B cell (primary cell): ENCODE measurements at regions not wholly inside any gene's neighbourhood (a gene's known extent, or its start where the extent isn't known, plus 50 kb on each side); places are given as distances from the start of the nearest gene placed in this dataset.

Experiments
- ATAC-seq: fragments of 200-7000 bp; cut with Tn5 transposase; one replicate; pipeline ENCODE4 v1.10.0; 2021; ENCODE audit warnings: low read depth, mild to moderate bottlenecking, moderate number of reproducible peaks, moderate library complexity
- CTCF ChIA-PET: fragments of 350-600 bp; sonication (Branson Sonifier 250); formaldehyde crosslinking; loops from one replicate; lab custom pipeline; 2021; ENCODE audit warnings: antibody characterized with exemption, inconsistent platforms; lab: Charles Lee
- POLR2A ChIA-PET: fragments of 350-600 bp; sonication (Branson Sonifier 250); formaldehyde crosslinking; loops from one replicate; lab custom pipeline; 2021; ENCODE audit warnings: antibody characterized with exemption; lab: Charles Lee
- DNase-seq: peaks from one replicate; pipeline ENCODE4 v3.0.0; 2013
- H2AFZ ChIP-seq: 2 replicates; pipeline ENCODE4 v1.6.1; 2012; ENCODE audit warnings: mild to moderate bottlenecking, low read depth, low read length; ENCODE audit not compliant: insufficient read depth, poor library complexity, severe bottlenecking
- H3K27ac ChIP-seq, 2 donors: 1 replicate in 1 of 2; 2 replicates in 1 of 2; pipeline ENCODE4 v1.5.1; 2012 to 2013; ENCODE audit warnings: low read length in 2 of 2, mild to moderate bottlenecking in 2 of 2, moderate library complexity in 1 of 2
- H3K27me3 ChIP-seq, 4 experiments: fragments of 200-600 bp in 1 of 4; sonication (generic) in 1 of 4; replicated peaks in 1 of 4; 1 replicate in 2 of 4; 2 replicates in 2 of 4; pipeline versions ENCODE4 v1.6.1 to v1.7.0; 2013 to 2016; ENCODE audit warnings: low read length in 3 of 4, mild to moderate bottlenecking in 2 of 4, mixed read lengths in 1 of 4, moderate library complexity in 1 of 4; ENCODE audit not compliant: insufficient read depth in 4 of 4, control insufficient read depth in 3 of 4; ENCODE audit errors: control extremely low read depth in 1 of 4
- H3K36me3 ChIP-seq, 2 experiments: replicated peaks in 1 of 2; 1 replicate in 1 of 2; 2 replicates in 1 of 2; pipeline versions ENCODE4 v1.6.1 to v1.7.1; 2013; ENCODE audit warnings: low read length in 1 of 2; ENCODE audit not compliant: insufficient read depth in 2 of 2, control insufficient read depth in 1 of 2; ENCODE audit errors: control extremely low read depth in 1 of 2, extremely low read depth in 1 of 2
- H3K4me1 ChIP-seq, 2 donors: fragments of 200-600 bp in 1 of 2; sonication (generic) in 1 of 2; 1 replicate in 1 of 2; 2 replicates in 1 of 2; pipeline versions ENCODE4 v1.5.1 to v1.6.1; 2013 to 2017; ENCODE audit warnings: low read length in 2 of 2; ENCODE audit not compliant: control insufficient read depth in 2 of 2, insufficient read depth in 2 of 2
- H3K4me2 ChIP-seq: replicated peaks from 2 replicates; pipeline ENCODE3; 2012; ENCODE audit warnings: mild to moderate bottlenecking, low read depth, low read length; ENCODE audit not compliant: poor library complexity, severe bottlenecking
- H3K4me3 ChIP-seq, 5 experiments: fragments of 200-600 bp in 1 of 5; sonication (generic) in 1 of 5; 1 replicate in 3 of 5; 2 replicates in 2 of 5; pipeline versions ENCODE4 v1.5.1 to v1.7.0; 2011 to 2016; ENCODE audit warnings: low read length in 4 of 5, mild to moderate bottlenecking in 4 of 5, low read depth in 2 of 5, control low read depth in 1 of 5, moderate library complexity in 1 of 5; ENCODE audit not compliant: insufficient read depth in 1 of 5; ENCODE audit errors: control extremely low read depth in 1 of 5, extremely low read depth in 1 of 5
- H3K79me2 ChIP-seq: fragments of 200-600 bp; sonication (generic); one replicate; pipeline ENCODE4 v1.6.0; 2016; ENCODE audit warnings: low read length; ENCODE audit not compliant: control insufficient read depth, insufficient read depth
- H3K9ac ChIP-seq: fragments of 200-600 bp; sonication (generic); 2 replicates; pipeline ENCODE4 v1.6.1; 2017; ENCODE audit warnings: mild to moderate bottlenecking, low read length, moderate library complexity
- H3K9me3 ChIP-seq, 3 donors: one replicate each; pipeline versions ENCODE4 v1.6.1 to v1.7.1; 2013; ENCODE audit warnings: low read length in 2 of 3; ENCODE audit not compliant: control insufficient read depth in 2 of 3, insufficient read depth in 1 of 3; ENCODE audit errors: control extremely low read depth in 1 of 3
- H4K20me1 ChIP-seq: 2 replicates; pipeline ENCODE4 v1.6.0; 2012; ENCODE audit warnings: mild to moderate bottlenecking, low read length; ENCODE audit not compliant: insufficient read depth, control insufficient read depth, poor library complexity, severe bottlenecking
- H3K27ac Mint-ChIP-seq: one replicate; pipeline ENCODE4 v1.8.0; 2021; ENCODE audit warnings: mixed read lengths
- H3K27me3 Mint-ChIP-seq: one replicate; pipeline ENCODE4 v1.8.0; 2021; ENCODE audit warnings: mixed read lengths
- H3K4me1 Mint-ChIP-seq: one replicate; pipeline ENCODE4 v1.8.0; 2021; ENCODE audit warnings: mixed read lengths
- H3K4me3 Mint-ChIP-seq: one replicate; pipeline ENCODE4 v1.8.0; 2021; ENCODE audit warnings: mixed read lengths
- H3K9me3 Mint-ChIP-seq: one replicate; pipeline ENCODE4 v1.8.0; 2022; ENCODE audit warnings: mixed read lengths; ENCODE audit not compliant: insufficient read depth
- EZH2 ChIP-seq: IDR thresholded peaks from 2 replicates; pipeline ENCODE4 v1.6.1; 2012; ENCODE audit warnings: borderline replicate concordance, low read depth, mild to moderate bottlenecking, moderate library complexity, low read length; ENCODE audit not compliant: insufficient read depth, poor library complexity, severe bottlenecking
- WGBS: methylation state at CpG from one replicate; pipeline ENCODE4 v1.1.5; 2013; ENCODE audit warnings: missing lambda C conversion rate; ENCODE audit not compliant: insufficient coverage; 5-methylcytosine and 5-hydroxymethylcytosine counted together
- intact Hi-C: fragments of 100-400 bp; cut with micrococcal nuclease; formaldehyde crosslinking; loops from one replicate; pipeline ENCODE4 v1.10.0; 2022
- TF ChIP-seq, protein P1 (sequence below): fragments of 200-600 bp; IDR thresholded peaks from one replicate; pipeline ENCODE4 v1.8.0; 2022; ENCODE audit warnings: antibody characterized with exemption, mild to moderate bottlenecking

DNA sequence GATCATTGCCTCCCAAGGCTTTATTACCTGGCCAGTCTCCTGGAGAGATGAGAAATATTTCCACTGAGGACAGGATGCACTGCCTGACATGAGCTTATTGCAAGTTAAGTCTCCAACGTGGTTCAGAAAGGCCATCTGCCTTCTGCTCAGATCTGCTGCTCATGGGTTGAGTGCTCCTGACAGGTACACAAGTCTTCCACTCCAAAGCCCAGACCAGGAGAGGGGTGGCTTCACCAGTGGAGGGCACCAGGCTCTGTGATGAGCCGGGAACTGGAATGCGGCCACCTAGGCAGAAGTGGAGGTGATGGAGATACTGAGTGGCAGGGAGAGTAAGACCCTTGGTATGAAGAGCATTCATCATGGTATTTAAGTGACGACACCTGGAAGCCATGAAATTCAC, 79.5 kb upstream of the IRF2 start:
- no peak overlapping the region for H3K4me3 ChIP-seq
- H3K27me3 ChIP-seq, result no peaks in the 10 kb centered on the region
- H3K4me2 ChIP-seq, result no peak overlapping the region
- H3K4me1 Mint-ChIP-seq, result peaks cover 3% of the 10 kb centered on the region
- DNase-seq (no peak), ATAC-seq (no peak)
- H3K9me3 ChIP-seq, result no peaks in the 10 kb centered on the region
- H3K27ac ChIP-seq, result no peak overlapping the region
- H3K4me3 Mint-ChIP-seq, result no peak overlapping the region
- ChIA-PET CTCF (no interaction called here), POLR2A (no interaction called here)
- H3K9ac ChIP-seq, result no peak overlapping the region
- no peaks in the 10 kb centered on the region for H3K79me2 ChIP-seq
- H3K36me3 ChIP-seq, result no peaks in the 10 kb centered on the region
- TF ChIP-seq, protein P1, sequence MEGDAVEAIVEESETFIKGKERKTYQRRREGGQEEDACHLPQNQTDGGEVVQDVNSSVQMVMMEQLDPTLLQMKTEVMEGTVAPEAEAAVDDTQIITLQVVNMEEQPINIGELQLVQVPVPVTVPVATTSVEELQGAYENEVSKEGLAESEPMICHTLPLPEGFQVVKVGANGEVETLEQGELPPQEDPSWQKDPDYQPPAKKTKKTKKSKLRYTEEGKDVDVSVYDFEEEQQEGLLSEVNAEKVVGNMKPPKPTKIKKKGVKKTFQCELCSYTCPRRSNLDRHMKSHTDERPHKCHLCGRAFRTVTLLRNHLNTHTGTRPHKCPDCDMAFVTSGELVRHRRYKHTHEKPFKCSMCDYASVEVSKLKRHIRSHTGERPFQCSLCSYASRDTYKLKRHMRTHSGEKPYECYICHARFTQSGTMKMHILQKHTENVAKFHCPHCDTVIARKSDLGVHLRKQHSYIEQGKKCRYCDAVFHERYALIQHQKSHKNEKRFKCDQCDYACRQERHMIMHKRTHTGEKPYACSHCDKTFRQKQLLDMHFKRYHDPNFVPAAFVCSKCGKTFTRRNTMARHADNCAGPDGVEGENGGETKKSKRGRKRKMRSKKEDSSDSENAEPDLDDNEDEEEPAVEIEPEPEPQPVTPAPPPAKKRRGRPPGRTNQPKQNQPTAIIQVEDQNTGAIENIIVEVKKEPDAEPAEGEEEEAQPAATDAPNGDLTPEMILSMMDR, result no peak
- no peak for TF ChIP-seq EZH2
- intact Hi-C loops, result no loop called here
- 97% methylated on average over 3 of the region's 4 CpGs for WGBS
- H3K27ac Mint-ChIP-seq, result no peak overlapping the region
- H2AFZ ChIP-seq, result no peak overlapping the region
- no peaks in the 10 kb centered on the region for H4K20me1 ChIP-seq
- H3K27me3 Mint-ChIP-seq, result no peaks in the 10 kb centered on the region
- no peaks in the 10 kb centered on the region for H3K9me3 Mint-ChIP-seq
- H3K4me1 ChIP-seq, result no peaks in the 10 kb centered on the region

DNA sequence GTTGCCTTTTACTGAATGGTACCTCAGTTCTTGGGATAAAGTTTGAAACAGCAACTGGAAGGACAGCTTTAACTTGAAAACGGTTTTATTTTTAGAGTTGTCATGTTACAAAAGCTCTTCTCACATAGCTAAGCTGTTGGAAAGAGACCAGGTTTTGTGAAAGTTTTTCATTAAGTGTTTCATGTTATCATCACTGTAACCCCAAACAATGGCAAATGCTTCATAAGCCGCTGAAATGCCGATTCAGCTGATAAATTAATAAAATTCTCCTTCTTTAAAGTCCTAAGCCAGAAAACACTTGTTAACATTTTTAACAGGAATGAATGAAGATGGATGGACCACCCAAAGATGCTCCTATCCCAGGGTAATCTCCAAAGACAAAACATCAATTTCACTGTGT, 76.1 kb upstream of the IRF2 start:
- no peak for ATAC-seq
- Mint-ChIP-seq H3K27ac (no peak overlapping the region), H3K4me1 (peaks cover 18% of the 10 kb centered on the region), H3K27me3 (no peaks in the 10 kb centered on the region), H3K9me3 (no peaks in the 10 kb centered on the region), H3K4me3 (no peak overlapping the region)
- POLR2A ChIA-PET, result no interaction called here
- intact Hi-C loops, result no loop called here
- Histone ChIP-seq H3K9ac (no peak overlapping the region), H4K20me1 (no peaks in the 10 kb centered on the region), H3K4me1 (peaks cover 8 to 16% of the 10 kb centered on the region in 2 donors), H3K27ac (no peak overlapping the region), H3K27me3 (no peaks in the 10 kb centered on the region), H3K79me2 (no peaks in the 10 kb centered on the region), H3K36me3 (no peaks in the 10 kb centered on the region), H3K4me2 (no peak overlapping the region), H3K4me3 (no peak overlapping the region), H2AFZ (no peak overlapping the region), H3K9me3 (no peaks in the 10 kb centered on the region)
- CTCF ChIA-PET, result interaction anchor here (0.8 to 1.6 kb wide), 2 partner anchors 11 to 285 kb away, joined by 3 to 4 read pairs; no protein-coding TSS in a partner anchor
- WGBS, result no CpG with 5 or more reads among the region's 3 CpGs
- no peak for DNase-seq
- no peak for TF ChIP-seq EZH2
- TF ChIP-seq, protein P1, result no peak
